Activated gamma-delta T cell treated with Interleukin-2 at 50 U/mL for 16 hours (primary cell): ENCODE measurements at regions not wholly inside any gene's neighbourhood (a gene's known extent, or its start where the extent isn't known, plus 50 kb on each side); places are given as distances from the start of the nearest gene placed in this dataset.
"Not testable (repeated sequence)": the region's sequence is repeated elsewhere in the genome, so short reads cannot be mapped to it uniquely, and the experiment has no call there.

Experiments
- DNase-seq: peaks from one replicate; pipeline ENCODE4 v3.0.0-alpha.2; 2020

GRCh38 chr20:22691369-22692118, 107.2 kb upstream of the FOXA2 start:
- DNase-seq: peak; percentile 17

GRCh38 chr20:22692119-22692475, 107.7 kb upstream of the FOXA2 start:
- no peak for DNase-seq

- not testable (repeated sequence) for DNase-seq
Measured at GRCh38 chr20:22692620-22693019, 108.2 kb upstream of the FOXA2 start.

- no peak for DNase-seq
Measured at GRCh38 chr20:22696759-22697158, 112.4 kb upstream of the FOXA2 start.

- DNase-seq: no peak
Measured at GRCh38 chr20:22698259-22698842, 114.0 kb upstream of the FOXA2 start.

- DNase-seq: no peak
Measured at GRCh38 chr20:22699396-22699795, 115.0 kb upstream of the FOXA2 start.

GRCh38 chr20:22700367-22700766, 116.0 kb upstream of the FOXA2 start:
- DNase-seq: no peak

- DNase-seq: no peak
Measured at GRCh38 chr20:22701679-22702308, 117.4 kb upstream of the FOXA2 start.

GRCh38 chr20:22703843-22704242, 119.5 kb upstream of the FOXA2 start:
- no peak for DNase-seq

- no peak for DNase-seq
Measured at GRCh38 chr20:22711971-22712755, 127.8 kb upstream of the FOXA2 start.

- DNase-seq: no peak
Measured at GRCh38 chr20:22716821-22717351, 132.5 kb upstream of the FOXA2 start.

GRCh38 chr20:22717466-22717865, 133.1 kb upstream of the FOXA2 start:
- no peak for DNase-seq

- no peak for DNase-seq
Measured at GRCh38 chr20:22719167-22719591, 134.8 kb upstream of the FOXA2 start.

GRCh38 chr20:22720206-22720605, 135.8 kb upstream of the FOXA2 start:
- DNase-seq: no peak

- DNase-seq: no peak
Measured at GRCh38 chr20:22722811-22723210, 138.4 kb upstream of the FOXA2 start.

- DNase-seq: no peak
Measured at GRCh38 chr20:22723659-22724058, 139.3 kb upstream of the FOXA2 start.

GRCh38 chr20:22728146-22728745, 143.9 kb upstream of the FOXA2 start:
- DNase-seq: no peak

GRCh38 chr20:22729180-22729579, 144.8 kb upstream of the FOXA2 start:
- DNase-seq: no peak

- DNase-seq: no peak
Measured at GRCh38 chr20:22729616-22730236, 145.4 kb upstream of the FOXA2 start.

- no peak for DNase-seq
Measured at GRCh38 chr20:22732751-22733150, 148.4 kb upstream of the FOXA2 start.

- not testable (repeated sequence) for DNase-seq
Measured at GRCh38 chr20:22734946-22735647, 150.7 kb upstream of the FOXA2 start.

- DNase-seq: no peak
Measured at GRCh38 chr20:22740829-22741228, 156.5 kb upstream of the FOXA2 start.
